ENCODE measurements at regions not wholly inside any gene's neighbourhood (a gene's known extent, or its start where the extent isn't known, plus 50 kb on each side); places are given as distances from the start of the nearest gene placed in this dataset.
A peak's percentile ranks its signal among the peaks of the same experiment; 100 is the strongest.

- Histone ChIP-seq H3K27ac (ENCODE audit: low read depth, low read length, severe bottlenecking) (peak overlapping the region; percentile 74), H3K4me3 (ENCODE audit: extremely low read depth, insufficient read depth, low read length, poor library complexity, severe bottlenecking) (no peak overlapping the region), H3K4me1 (ENCODE audit: control insufficient read depth, insufficient read depth, low read length, poor library complexity, severe bottlenecking) (peaks cover 13% of the 10 kb centered on the region), H3K36me3 (ENCODE audit: control insufficient read depth, insufficient read depth, low read length) (no peaks in the 10 kb centered on the region), H3K9me3 (ENCODE audit: control insufficient read depth, low read length) (no peaks in the 10 kb centered on the region)
- WGBS, 2 experiments (ENCODE audit: insufficient coverage in 2 of 2) = 67 to 83% methylated on average over 4 of the region's 5 CpGs
Measured at GRCh38 chr21:18155508-18156193, 89.0 kb upstream of the CHODL start.

- peaks cover 13% of the 10 kb centered on the region for H3K4me1 ChIP-seq (ENCODE audit: control insufficient read depth, insufficient read depth, low read length, poor library complexity, severe bottlenecking)
- 83% methylated on average over 2 of the region's 2 CpGs; no CpG with 5 or more reads in 1 of the 2 experiments for WGBS, 2 experiments (ENCODE audit: insufficient coverage in 2 of 2)
- H3K27ac ChIP-seq (ENCODE audit: low read depth, low read length, severe bottlenecking) = no peak overlapping the region
- no peak overlapping the region for H3K4me3 ChIP-seq (ENCODE audit: extremely low read depth, insufficient read depth, low read length, poor library complexity, severe bottlenecking)
- no peaks in the 10 kb centered on the region for H3K9me3 ChIP-seq (ENCODE audit: control insufficient read depth, low read length)
- H3K36me3 ChIP-seq (ENCODE audit: control insufficient read depth, insufficient read depth, low read length) = no peaks in the 10 kb centered on the region
Measured at GRCh38 chr21:18153063-18153462, 91.6 kb upstream of the CHODL start.

GRCh38 chr21:18152371-18152770 lies 92.3 kb upstream of the CHODL start:
- Histone ChIP-seq H3K4me1 (ENCODE audit: control insufficient read depth, insufficient read depth, low read length, poor library complexity, severe bottlenecking) (peaks cover 13% of the 10 kb centered on the region), H3K4me3 (ENCODE audit: extremely low read depth, insufficient read depth, low read length, poor library complexity, severe bottlenecking) (no peak overlapping the region), H3K27ac (ENCODE audit: low read depth, low read length, severe bottlenecking) (no peak overlapping the region), H3K36me3 (ENCODE audit: control insufficient read depth, insufficient read depth, low read length) (no peaks in the 10 kb centered on the region), H3K9me3 (ENCODE audit: control insufficient read depth, low read length) (no peaks in the 10 kb centered on the region)
- 90 to 100% methylated on average over 1 to 2 of the region's 2 CpGs for WGBS, 2 experiments (ENCODE audit: insufficient coverage in 2 of 2)

DNA sequence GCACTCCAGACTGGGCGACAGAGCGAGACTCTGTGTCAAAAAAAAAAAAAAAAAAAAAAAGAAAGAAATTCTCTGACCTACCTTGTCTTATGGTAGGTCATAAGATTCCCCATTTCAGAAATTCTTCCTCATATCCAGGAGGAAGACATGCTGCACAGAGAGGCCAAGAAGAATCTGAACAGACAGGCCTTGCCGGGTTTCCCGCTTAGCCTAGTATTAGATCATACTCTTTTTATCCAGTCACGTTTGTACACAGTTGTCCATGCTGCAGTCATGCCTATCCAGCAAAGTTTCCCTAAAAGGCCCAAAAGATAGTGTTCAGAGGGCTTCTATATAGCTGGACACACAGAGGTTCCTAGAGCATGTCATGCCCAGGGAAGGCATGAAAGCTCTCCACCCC lies 93.6 kb upstream of the CHODL start:
- H3K4me1 ChIP-seq (ENCODE audit: control insufficient read depth, insufficient read depth, low read length, poor library complexity, severe bottlenecking) = peaks cover 8% of the 10 kb centered on the region
- WGBS, 2 experiments (ENCODE audit: insufficient coverage in 2 of 2) = 95 to 100% methylated on average over 2 to 3 of the region's 5 CpGs
- H3K36me3 ChIP-seq (ENCODE audit: control insufficient read depth, insufficient read depth, low read length) = no peaks in the 10 kb centered on the region
- H3K9me3 ChIP-seq (ENCODE audit: control insufficient read depth, low read length) = no peaks in the 10 kb centered on the region
- no peak overlapping the region for H3K27ac ChIP-seq (ENCODE audit: low read depth, low read length, severe bottlenecking)
- no peak overlapping the region for H3K4me3 ChIP-seq (ENCODE audit: extremely low read depth, insufficient read depth, low read length, poor library complexity, severe bottlenecking)

GRCh38 chr21:18148401-18148800 lies 96.2 kb upstream of the CHODL start:
- H3K9me3 ChIP-seq (ENCODE audit: control insufficient read depth, low read length) = no peaks in the 10 kb centered on the region
- no peaks in the 10 kb centered on the region for H3K4me1 ChIP-seq (ENCODE audit: control insufficient read depth, insufficient read depth, low read length, poor library complexity, severe bottlenecking)
- no peaks in the 10 kb centered on the region for H3K36me3 ChIP-seq (ENCODE audit: control insufficient read depth, insufficient read depth, low read length)
- no peak overlapping the region for H3K27ac ChIP-seq (ENCODE audit: low read depth, low read length, severe bottlenecking)
- H3K4me3 ChIP-seq (ENCODE audit: extremely low read depth, insufficient read depth, low read length, poor library complexity, severe bottlenecking) = no peak overlapping the region

DNA sequence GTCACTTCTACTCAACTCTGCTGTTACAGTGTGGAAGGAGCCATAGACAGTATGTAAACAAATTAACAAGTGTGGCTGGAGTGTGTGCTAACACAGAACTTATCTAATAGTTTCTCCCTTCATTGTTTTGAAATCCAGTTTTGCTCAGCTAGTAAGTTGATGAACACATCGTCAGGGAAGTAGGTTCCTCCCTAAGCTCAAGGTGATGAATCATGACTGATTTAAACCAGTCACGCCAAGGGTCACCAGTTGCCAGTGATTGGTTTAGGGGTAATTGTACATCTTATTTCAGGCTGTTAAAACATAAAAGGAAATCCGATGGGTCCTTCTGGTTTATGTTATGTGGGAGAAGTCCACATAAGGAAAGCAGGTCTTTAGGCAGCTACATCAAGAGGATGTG lies 97.0 kb upstream of the CHODL start:
- WGBS, 2 experiments (ENCODE audit: insufficient coverage in 2 of 2) = 86% methylated on average over 1 of the region's 3 CpGs; no CpG with 5 or more reads in 1 of the 2 experiments
- Histone ChIP-seq H3K27ac (ENCODE audit: low read depth, low read length, severe bottlenecking) (peak overlapping the region; percentile 52), H3K4me1 (ENCODE audit: control insufficient read depth, insufficient read depth, low read length, poor library complexity, severe bottlenecking) (no peaks in the 10 kb centered on the region), H3K4me3 (ENCODE audit: extremely low read depth, insufficient read depth, low read length, poor library complexity, severe bottlenecking) (no peak overlapping the region), H3K36me3 (ENCODE audit: control insufficient read depth, insufficient read depth, low read length) (no peaks in the 10 kb centered on the region), H3K9me3 (ENCODE audit: control insufficient read depth, low read length) (no peaks in the 10 kb centered on the region)

GRCh38 chr21:18146820-18147219 lies 97.8 kb upstream of the CHODL start:
- no peaks in the 10 kb centered on the region for H3K9me3 ChIP-seq (ENCODE audit: control insufficient read depth, low read length)
- no peak overlapping the region for H3K27ac ChIP-seq (ENCODE audit: low read depth, low read length, severe bottlenecking)
- no peak overlapping the region for H3K4me3 ChIP-seq (ENCODE audit: extremely low read depth, insufficient read depth, low read length, poor library complexity, severe bottlenecking)
- no peaks in the 10 kb centered on the region for H3K36me3 ChIP-seq (ENCODE audit: control insufficient read depth, insufficient read depth, low read length)
- H3K4me1 ChIP-seq (ENCODE audit: control insufficient read depth, insufficient read depth, low read length, poor library complexity, severe bottlenecking) = no peaks in the 10 kb centered on the region

DNA sequence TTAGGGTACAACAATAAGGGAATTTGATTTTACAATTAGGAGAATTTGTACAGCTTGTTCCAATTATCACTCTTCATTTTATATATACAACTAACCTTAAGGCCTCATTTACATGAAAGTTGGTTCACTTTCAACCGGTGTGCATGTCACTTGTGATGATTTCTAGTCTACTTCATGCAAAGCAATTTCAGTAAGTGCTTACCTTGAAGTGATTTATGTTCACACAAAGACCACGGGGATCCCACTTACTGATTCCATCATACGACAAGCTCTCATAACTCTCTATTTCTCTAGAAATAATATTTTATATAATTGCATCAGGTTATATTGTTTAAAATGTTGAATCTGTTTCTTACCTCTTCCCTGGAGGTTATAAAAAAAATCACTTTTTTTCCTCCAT lies 100.3 kb upstream of the CHODL start:
- Histone ChIP-seq H3K4me3 (ENCODE audit: extremely low read depth, insufficient read depth, low read length, poor library complexity, severe bottlenecking) (no peak overlapping the region), H3K9me3 (ENCODE audit: control insufficient read depth, low read length) (no peaks in the 10 kb centered on the region), H3K4me1 (ENCODE audit: control insufficient read depth, insufficient read depth, low read length, poor library complexity, severe bottlenecking) (no peaks in the 10 kb centered on the region), H3K36me3 (ENCODE audit: control insufficient read depth, insufficient read depth, low read length) (no peaks in the 10 kb centered on the region), H3K27ac (ENCODE audit: low read depth, low read length, severe bottlenecking) (no peak overlapping the region)
- WGBS, 2 experiments (ENCODE audit: insufficient coverage in 2 of 2) = 86 to 100% methylated on average over 1 of the region's 3 CpGs

GRCh38 chr21:18142655-18143054 lies 102.0 kb upstream of the CHODL start:
- no peaks in the 10 kb centered on the region for H3K36me3 ChIP-seq (ENCODE audit: control insufficient read depth, insufficient read depth, low read length)
- H3K4me3 ChIP-seq (ENCODE audit: extremely low read depth, insufficient read depth, low read length, poor library complexity, severe bottlenecking) = no peak overlapping the region
- no peaks in the 10 kb centered on the region for H3K9me3 ChIP-seq (ENCODE audit: control insufficient read depth, low read length)
- no peak overlapping the region for H3K27ac ChIP-seq (ENCODE audit: low read depth, low read length, severe bottlenecking)
- no peaks in the 10 kb centered on the region for H3K4me1 ChIP-seq (ENCODE audit: control insufficient read depth, insufficient read depth, low read length, poor library complexity, severe bottlenecking)

GRCh38 chr21:18138507-18138906 lies 106.1 kb upstream of the CHODL start:
- 84 to 85% methylated on average over 2 to 3 of the region's 3 CpGs for WGBS, 2 experiments (ENCODE audit: insufficient coverage in 2 of 2)
- Histone ChIP-seq H3K27ac (ENCODE audit: low read depth, low read length, severe bottlenecking) (no peak overlapping the region), H3K36me3 (ENCODE audit: control insufficient read depth, insufficient read depth, low read length) (no peaks in the 10 kb centered on the region), H3K9me3 (ENCODE audit: control insufficient read depth, low read length) (no peaks in the 10 kb centered on the region), H3K4me3 (ENCODE audit: extremely low read depth, insufficient read depth, low read length, poor library complexity, severe bottlenecking) (no peak overlapping the region), H3K4me1 (ENCODE audit: control insufficient read depth, insufficient read depth, low read length, poor library complexity, severe bottlenecking) (no peaks in the 10 kb centered on the region)

DNA sequence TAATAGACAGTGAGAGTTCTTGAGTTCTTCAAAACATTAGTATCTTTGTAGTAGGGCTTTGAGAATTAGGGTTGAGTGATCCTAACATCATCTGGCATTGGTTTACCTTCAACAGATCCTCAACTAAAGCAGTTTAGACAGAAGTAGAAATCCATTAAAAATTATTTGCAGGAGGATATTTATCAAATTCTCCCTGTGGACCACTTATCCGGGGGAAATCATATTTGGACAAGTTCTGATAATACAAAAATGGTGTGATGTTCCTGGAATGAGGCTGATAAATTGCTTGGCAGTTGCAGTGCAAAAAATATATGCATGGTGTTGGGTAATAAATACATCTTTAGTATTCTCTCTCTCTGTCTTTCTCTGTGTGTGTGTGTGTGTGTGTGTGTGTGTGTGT lies 115.1 kb upstream of the CHODL start:
- WGBS, 2 experiments (ENCODE audit: insufficient coverage in 2 of 2) = 100% methylated on average over 1 of the region's 1 CpG; no CpG with 5 or more reads in 1 of the 2 experiments

More for the DNA sequence above, 115.1 kb upstream of the CHODL start:
- no peaks in the 10 kb centered on the region for H3K4me1 ChIP-seq (ENCODE audit: control insufficient read depth, insufficient read depth, low read length, poor library complexity, severe bottlenecking)
- H3K36me3 ChIP-seq (ENCODE audit: control insufficient read depth, insufficient read depth, low read length) = no peaks in the 10 kb centered on the region
- H3K4me3 ChIP-seq (ENCODE audit: extremely low read depth, insufficient read depth, low read length, poor library complexity, severe bottlenecking) = no peak overlapping the region
- H3K27ac ChIP-seq (ENCODE audit: low read depth, low read length, severe bottlenecking) = no peak overlapping the region
- no peaks in the 10 kb centered on the region for H3K9me3 ChIP-seq (ENCODE audit: control insufficient read depth, low read length)
